SH-SY5Y (cell line): ENCODE measurements at regions not wholly inside any gene's neighbourhood (a gene's known extent, or its start where the extent isn't known, plus 50 kb on each side); places are given as distances from the start of the nearest gene placed in this dataset.

Source experiments
- GATA2 ChIP-seq: IDR thresholded peaks from 2 replicates; pipeline ENCODE4 v1.6.1; 2011; ENCODE audit warnings: mild to moderate bottlenecking, low read depth, low read length
- GATA3 ChIP-seq: IDR thresholded peaks from 2 replicates; pipeline ENCODE4 v1.6.1; 2011; ENCODE audit warnings: low read depth, mild to moderate bottlenecking, low read length, moderate library complexity

GRCh38 chr7:39832519-39833085 is 117.5 kb upstream of the CDK13 start:
- TF ChIP-seq GATA3 (no peak), GATA2 (no peak)
